Fibroblast of lung (primary cell): ENCODE measurements at regions not wholly inside any gene's neighbourhood (a gene's known extent, or its start where the extent isn't known, plus 50 kb on each side); places are given as distances from the start of the nearest gene placed in this dataset.

Experiments used
- CTCF ChIP-seq, 2 donors: IDR thresholded peaks in 1 of 2; conservative IDR thresholded peaks in 1 of 2; 1 replicate in 1 of 2; 2 replicates in 1 of 2; pipeline ENCODE4 v1.5.1; 2011 to 2012; ENCODE audit warnings: low read length in 2 of 2, control low read depth in 1 of 2, inconsistent platforms in 1 of 2, low read depth in 1 of 2, mild to moderate bottlenecking in 1 of 2
- EZH2 ChIP-seq: IDR thresholded peaks from 2 replicates; pipeline ENCODE4 v1.5.1; 2012; ENCODE audit warnings: low read length, control low read depth, mild to moderate bottlenecking; ENCODE audit errors: missing control alignments

GRCh38 chr9:32142074-32142473 lies 242.4 kb upstream of the ACO1 start:
- TF ChIP-seq CTCF (conservative IDR thresholded peaks at IDR 0.05 in 1 of 2, IDR thresholded peaks at IDR 0.05 in 1 of 2; ENCODE audit: low read depth in 1 of 2, low read length in 2 of 2): no peak
- TF ChIP-seq EZH2: no peak
